SK-N-SH treated with all-trans-retinoic acid at 6 μM for 48 hours (cell line): ENCODE measurements at regions not wholly inside any gene's neighbourhood (a gene's known extent, or its start where the extent isn't known, plus 50 kb on each side); places are given as distances from the start of the nearest gene placed in this dataset.

Source experiments
- BACH2 ChIP-seq: fragments of 250-450 bp; sonication (Bioruptor Pico); IDR thresholded peaks from 2 replicates; pipeline ENCODE4 v1.9.0; 2021; ENCODE audit warnings: mild to moderate bottlenecking, borderline replicate concordance
- CREB5 ChIP-seq: fragments of 250-450 bp; sonication (Bioruptor Pico); IDR thresholded peaks from 2 replicates; pipeline ENCODE4 v1.5.1; 2020; ENCODE audit warnings: low read depth, mild to moderate bottlenecking, moderate library complexity
- ESRRG ChIP-seq: fragments of 250-450 bp; sonication (Bioruptor Pico); IDR thresholded peaks from 2 replicates; pipeline ENCODE4 v1.6.1; 2021; ENCODE audit warnings: mild to moderate bottlenecking
- ISL1 ChIP-seq: fragments of 250-450 bp; sonication (Bioruptor Pico); IDR thresholded peaks from 2 replicates; pipeline ENCODE4 v2.1.2; 2022; ENCODE audit warnings: mild to moderate bottlenecking, moderate library complexity
- PATZ1 ChIP-seq: fragments of 250-450 bp; sonication (Bioruptor Pico); IDR thresholded peaks from 2 replicates; pipeline ENCODE4 v1.8.0; 2020; ENCODE audit warnings: mild to moderate bottlenecking, moderate library complexity, borderline replicate concordance
- POU6F1 ChIP-seq: fragments of 250-450 bp; sonication (Bioruptor Pico); IDR thresholded peaks from 2 replicates; pipeline ENCODE4 v1.8.0; 2021; ENCODE audit warnings: low read depth, mild to moderate bottlenecking, moderate library complexity, borderline replicate concordance
- RARB ChIP-seq: fragments of 250-450 bp; sonication (Bioruptor Pico); IDR thresholded peaks from 2 replicates; pipeline ENCODE4 v1.8.0; 2021; ENCODE audit warnings: mild to moderate bottlenecking, moderate library complexity
- ZC3H10 ChIP-seq: fragments of 250-450 bp; sonication (Bioruptor Pico); IDR thresholded peaks from 2 replicates; pipeline ENCODE4 v1.5.1; 2021; ENCODE audit warnings: mild to moderate bottlenecking, moderate library complexity
- ZFP30 ChIP-seq: fragments of 450-650 bp; formaldehyde crosslinking; IDR thresholded peaks from 2 replicates; pipeline ENCODE4 v1.5.0; 2022; ENCODE audit warnings: mild to moderate bottlenecking, moderate library complexity
- ZNF565 ChIP-seq: fragments of 450-650 bp; formaldehyde crosslinking; conservative IDR thresholded peaks from 2 replicates; pipeline ENCODE4 v1.5.0; 2020; ENCODE audit warnings: low read depth, mild to moderate bottlenecking, moderate library complexity
- ZNF8 ChIP-seq: fragments of 450-650 bp; formaldehyde crosslinking; IDR thresholded peaks from 2 replicates; pipeline ENCODE4 v1.5.0; 2020; ENCODE audit warnings: mild to moderate bottlenecking, moderate library complexity
- TF ChIP-seq, protein P1 (sequence below): fragments of 250-450 bp; sonication (Bioruptor Pico); IDR thresholded peaks from 2 replicates; pipeline ENCODE4 v1.5.1; 2021; ENCODE audit warnings: mild to moderate bottlenecking, moderate library complexity

GRCh38 chr4:91758487-91758886 is 545.3 kb upstream of the GRID2 start:
- TF ChIP-seq ZFP30 (no peak), ISL1 (CRISPR knock-in tag) (peak; percentile 64), ESRRG (CRISPR knock-in tag) (no peak), POU6F1 (CRISPR knock-in tag) (no peak), ZC3H10 (CRISPR knock-in tag) (no peak), PATZ1 (no peak), ZNF8 (CRISPR knock-in tag) (no peak), RARB (CRISPR knock-in tag) (no peak), CREB5 (CRISPR knock-in tag) (no peak), ZNF565 (no peak), BACH2 (no peak)
- TF ChIP-seq, protein P1, sequence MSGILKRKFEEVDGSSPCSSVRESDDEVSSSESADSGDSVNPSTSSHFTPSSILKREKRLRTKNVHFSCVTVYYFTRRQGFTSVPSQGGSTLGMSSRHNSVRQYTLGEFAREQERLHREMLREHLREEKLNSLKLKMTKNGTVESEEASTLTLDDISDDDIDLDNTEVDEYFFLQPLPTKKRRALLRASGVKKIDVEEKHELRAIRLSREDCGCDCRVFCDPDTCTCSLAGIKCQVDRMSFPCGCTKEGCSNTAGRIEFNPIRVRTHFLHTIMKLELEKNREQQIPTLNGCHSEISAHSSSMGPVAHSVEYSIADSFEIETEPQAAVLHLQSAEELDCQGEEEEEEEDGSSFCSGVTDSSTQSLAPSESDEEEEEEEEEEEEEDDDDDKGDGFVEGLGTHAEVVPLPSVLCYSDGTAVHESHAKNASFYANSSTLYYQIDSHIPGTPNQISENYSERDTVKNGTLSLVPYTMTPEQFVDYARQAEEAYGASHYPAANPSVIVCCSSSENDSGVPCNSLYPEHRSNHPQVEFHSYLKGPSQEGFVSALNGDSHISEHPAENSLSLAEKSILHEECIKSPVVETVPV (CRISPR knock-in tag), result no peak
